OCI-LY1 (cell line): ENCODE measurements at regions not wholly inside any gene's neighbourhood (a gene's known extent, or its start where the extent isn't known, plus 50 kb on each side); places are given as distances from the start of the nearest gene placed in this dataset.

Experiments used
- H2AFZ ChIP-seq: fragments of 200-600 bp; sonication (generic), shearing (Covaris generic); 2 replicates; pipeline ENCODE4 v1.6.0; 2014; ENCODE audit warnings: antibody characterized with exemption, mild to moderate bottlenecking, low read length
- H3F3A ChIP-seq: fragments of 200-600 bp; sonication (generic), shearing (Covaris generic); 2 replicates; pipeline ENCODE4 v1.6.0; 2014; ENCODE audit warnings: mild to moderate bottlenecking, antibody characterized with exemption, low read length, moderate library complexity; ENCODE audit not compliant: insufficient read depth
- H3K27ac ChIP-seq: fragments of 200-600 bp; sonication (generic); 2 replicates; pipeline ENCODE4 v1.5.1; 2014; ENCODE audit warnings: low read length, mixed run types, mild to moderate bottlenecking, low read depth; ENCODE audit not compliant: poor library complexity, severe bottlenecking
- H3K27me3 ChIP-seq: fragments of 200-600 bp; sonication (generic); 2 replicates; pipeline ENCODE4 v1.6.0; 2014; ENCODE audit warnings: antibody characterized with exemption, mild to moderate bottlenecking, low read length, moderate library complexity; ENCODE audit not compliant: insufficient read depth
- H3K36me3 ChIP-seq: fragments of 200-600 bp; sonication (generic); 2 replicates; pipeline ENCODE4 v1.6.1; 2014; ENCODE audit warnings: mild to moderate bottlenecking, antibody characterized with exemption, low read length, moderate library complexity, mixed read lengths; ENCODE audit not compliant: insufficient read depth
- H3K4me1 ChIP-seq: fragments of 200-600 bp; sonication (generic); 2 replicates; pipeline ENCODE4 v1.5.1; 2014; ENCODE audit warnings: mild to moderate bottlenecking, low read length, moderate library complexity; ENCODE audit not compliant: insufficient read depth, severe bottlenecking
- H3K4me2 ChIP-seq: fragments of 200-600 bp; sonication (generic), shearing (Covaris generic); 2 replicates; pipeline ENCODE4 v1.6.1; 2014; ENCODE audit warnings: low read length
- H3K4me3 ChIP-seq: fragments of 200-600 bp; sonication (generic); 2 replicates; pipeline ENCODE4 v1.5.1; 2014; ENCODE audit warnings: low read length, low read depth, mild to moderate bottlenecking, mixed read lengths; ENCODE audit not compliant: poor library complexity, severe bottlenecking
- H3K79me2 ChIP-seq: fragments of 200-600 bp; shearing (Covaris generic); 2 replicates; pipeline ENCODE4 v1.6.1; 2016; ENCODE audit warnings: mixed run types, low read length, mixed read lengths; ENCODE audit not compliant: insufficient read depth
- H3K9ac ChIP-seq: fragments of 200-600 bp; sonication (generic), shearing (Covaris generic); 2 replicates; pipeline ENCODE4 v1.6.1; 2014; ENCODE audit warnings: mild to moderate bottlenecking, low read length, mixed read lengths
- H3K9me2 ChIP-seq: fragments of 200-600 bp; sonication (generic), shearing (Covaris generic); 2 replicates; pipeline ENCODE4 v1.6.1; 2014; ENCODE audit warnings: low read depth, mild to moderate bottlenecking, low read length, mixed read lengths
- H3K9me3 ChIP-seq: fragments of 200-600 bp; shearing (Covaris generic); 2 replicates; pipeline ENCODE4 v1.6.1; 2014; ENCODE audit warnings: low read length, mixed read lengths
- H4K20me1 ChIP-seq: fragments of 200-600 bp; sonication (generic), shearing (Covaris generic); 2 replicates; pipeline ENCODE4 v1.6.0; 2016; ENCODE audit warnings: mild to moderate bottlenecking, low read length; ENCODE audit not compliant: insufficient read depth
- EZH2 ChIP-seq: fragments of 200-600 bp; sonication (generic), shearing (Covaris generic); IDR thresholded peaks from 2 replicates; pipeline ENCODE4 v1.8.0; 2017; ENCODE audit warnings: borderline replicate concordance, mixed run types, mild to moderate bottlenecking, antibody characterized with exemption, low read length, moderate library complexity, mixed read lengths
- TF ChIP-seq, protein P1 (sequence below): fragments of 200-600 bp; sonication (generic), shearing (Covaris generic); IDR thresholded peaks from 2 replicates; pipeline ENCODE4 v1.5.1; 2017; ENCODE audit warnings: mild to moderate bottlenecking, antibody characterized with exemption, low read length, moderate library complexity, mixed read lengths

DNA sequence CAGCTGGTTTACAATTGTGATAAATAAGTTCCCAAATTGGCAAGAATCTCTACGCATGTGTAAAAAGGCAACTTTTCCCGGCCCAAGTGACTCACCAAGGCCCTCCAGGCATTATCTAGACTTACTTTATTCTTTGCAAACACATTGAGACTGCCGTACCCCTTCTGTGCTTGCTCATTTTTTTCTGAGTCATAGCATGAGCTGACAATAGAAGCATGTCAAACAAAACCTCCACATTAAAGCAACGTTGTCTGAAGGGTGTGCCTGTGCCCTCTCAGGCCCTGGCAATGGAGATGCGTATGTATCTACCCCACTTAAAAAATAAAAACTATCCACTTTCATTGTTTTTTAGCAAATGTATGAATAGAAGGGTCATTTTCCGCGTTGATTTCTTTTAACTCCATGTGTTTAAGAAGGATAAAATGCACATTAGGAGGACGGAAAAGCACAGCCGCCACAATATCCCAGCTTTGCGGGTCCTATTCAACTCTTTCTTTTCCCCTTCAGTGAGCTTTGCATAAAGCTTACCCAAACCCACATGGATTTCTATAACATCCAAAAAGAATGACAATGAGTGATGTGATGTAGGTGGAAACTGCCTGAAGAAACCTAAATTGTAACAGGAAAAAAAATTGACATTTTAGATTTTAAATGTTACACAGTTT lies 298.2 kb downstream of the CDCA7 start:
- H2AFZ ChIP-seq, result no peak overlapping the region
- H3K36me3 ChIP-seq, result no peaks in the 10 kb centered on the region
- no peak overlapping the region for H3K27ac ChIP-seq
- H3K4me1 ChIP-seq, result no peaks in the 10 kb centered on the region
- no peak overlapping the region for H3K4me2 ChIP-seq
- H4K20me1 ChIP-seq, result no peaks in the 10 kb centered on the region
- H3K4me3 ChIP-seq, result no peak overlapping the region
- no peaks in the 10 kb centered on the region for H3K9me2 ChIP-seq
- H3K9me3 ChIP-seq, result no peaks in the 10 kb centered on the region
- H3K9ac ChIP-seq, result no peak overlapping the region
- TF ChIP-seq, protein P1, sequence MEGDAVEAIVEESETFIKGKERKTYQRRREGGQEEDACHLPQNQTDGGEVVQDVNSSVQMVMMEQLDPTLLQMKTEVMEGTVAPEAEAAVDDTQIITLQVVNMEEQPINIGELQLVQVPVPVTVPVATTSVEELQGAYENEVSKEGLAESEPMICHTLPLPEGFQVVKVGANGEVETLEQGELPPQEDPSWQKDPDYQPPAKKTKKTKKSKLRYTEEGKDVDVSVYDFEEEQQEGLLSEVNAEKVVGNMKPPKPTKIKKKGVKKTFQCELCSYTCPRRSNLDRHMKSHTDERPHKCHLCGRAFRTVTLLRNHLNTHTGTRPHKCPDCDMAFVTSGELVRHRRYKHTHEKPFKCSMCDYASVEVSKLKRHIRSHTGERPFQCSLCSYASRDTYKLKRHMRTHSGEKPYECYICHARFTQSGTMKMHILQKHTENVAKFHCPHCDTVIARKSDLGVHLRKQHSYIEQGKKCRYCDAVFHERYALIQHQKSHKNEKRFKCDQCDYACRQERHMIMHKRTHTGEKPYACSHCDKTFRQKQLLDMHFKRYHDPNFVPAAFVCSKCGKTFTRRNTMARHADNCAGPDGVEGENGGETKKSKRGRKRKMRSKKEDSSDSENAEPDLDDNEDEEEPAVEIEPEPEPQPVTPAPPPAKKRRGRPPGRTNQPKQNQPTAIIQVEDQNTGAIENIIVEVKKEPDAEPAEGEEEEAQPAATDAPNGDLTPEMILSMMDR, result no peak
- TF ChIP-seq EZH2, result no peak
- no peaks in the 10 kb centered on the region; the same call in 1 of the 2 replicates for H3K27me3 ChIP-seq
- no peaks in the 10 kb centered on the region for H3K79me2 ChIP-seq
- no peaks in the 10 kb centered on the region for H3F3A ChIP-seq

DNA sequence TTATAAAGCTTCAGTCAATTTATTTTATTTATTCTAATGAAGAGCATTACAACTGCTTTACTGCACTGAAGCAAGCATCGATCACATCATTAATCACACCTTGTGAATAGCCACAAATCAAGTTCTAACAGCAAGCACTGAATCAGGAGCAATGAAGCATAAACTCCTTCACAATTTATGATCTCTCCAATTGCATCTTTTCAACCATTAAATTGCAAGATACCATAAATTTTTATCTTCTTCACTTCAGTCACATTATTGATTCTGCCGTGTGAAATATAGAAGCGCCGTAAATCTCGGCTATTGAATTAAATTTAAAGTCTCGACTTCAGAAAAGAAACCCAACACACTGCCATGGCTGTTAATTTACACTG lies 298.7 kb downstream of the CDCA7 start:
- Histone ChIP-seq H3K4me2 (no peak overlapping the region), H3K27ac (no peak overlapping the region), H3F3A (no peaks in the 10 kb centered on the region), H3K9me2 (no peaks in the 10 kb centered on the region), H3K4me1 (no peaks in the 10 kb centered on the region), H2AFZ (no peak overlapping the region), H3K79me2 (no peaks in the 10 kb centered on the region), H3K4me3 (no peak overlapping the region), H4K20me1 (no peaks in the 10 kb centered on the region), H3K9me3 (no peaks in the 10 kb centered on the region), H3K9ac (no peak overlapping the region), H3K27me3 (no peaks in the 10 kb centered on the region; the same call in 1 of the 2 replicates), H3K36me3 (no peaks in the 10 kb centered on the region)
- TF ChIP-seq, protein P1, result no peak
- TF ChIP-seq EZH2, result no peak

DNA sequence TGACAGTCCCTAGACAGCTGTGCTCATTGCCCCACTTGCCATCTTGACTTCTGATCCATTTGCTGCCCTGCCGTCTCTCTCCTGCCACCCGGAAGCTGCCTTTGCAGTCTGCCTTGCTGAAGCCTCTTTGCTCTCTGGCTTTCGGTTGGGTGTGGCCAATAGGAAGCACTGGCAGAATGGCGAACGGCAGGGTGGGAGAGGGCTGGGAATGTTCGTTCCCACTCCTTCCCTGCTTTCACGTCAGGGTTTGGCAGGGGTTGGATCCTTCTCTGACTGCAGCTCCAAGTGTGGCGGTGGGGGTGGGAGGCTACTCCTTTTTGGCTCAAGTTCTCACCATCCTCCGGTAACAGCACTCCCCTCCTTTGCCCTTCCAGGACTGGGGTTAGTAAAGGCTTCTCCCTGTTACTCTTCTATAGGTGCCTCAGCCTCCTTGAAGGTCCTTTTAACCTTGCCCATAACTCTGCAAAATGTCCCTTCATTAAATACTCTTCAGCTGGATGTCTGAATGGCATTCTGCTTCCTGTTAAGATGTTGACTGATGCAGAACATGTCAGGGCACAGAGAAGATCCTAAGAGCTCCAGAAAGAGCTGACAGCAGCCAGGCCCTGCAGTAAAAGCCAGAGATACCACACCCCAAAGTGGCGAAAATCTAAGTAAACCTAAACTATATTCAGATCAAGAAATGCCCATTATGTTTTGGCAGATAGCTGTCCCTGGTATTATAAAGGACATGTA lies 299.7 kb downstream of the CDCA7 start:
- Histone ChIP-seq H3K9me2 (no peaks in the 10 kb centered on the region), H3K4me2 (no peak overlapping the region), H3K79me2 (no peaks in the 10 kb centered on the region), H3K27me3 (no peaks in the 10 kb centered on the region; the same call in 1 of the 2 replicates), H3K27ac (no peak overlapping the region), H4K20me1 (no peaks in the 10 kb centered on the region), H3K4me3 (no peak overlapping the region), H3K36me3 (no peaks in the 10 kb centered on the region), H3K9ac (no peak overlapping the region), H2AFZ (no peak overlapping the region), H3F3A (no peaks in the 10 kb centered on the region), H3K4me1 (no peaks in the 10 kb centered on the region), H3K9me3 (no peaks in the 10 kb centered on the region)
- TF ChIP-seq EZH2, result no peak
- TF ChIP-seq, protein P1, result no peak
